ENCODE measurements at regions not wholly inside any gene's neighbourhood (a gene's known extent, or its start where the extent isn't known, plus 50 kb on each side); places are given as distances from the start of the nearest gene placed in this dataset.

GRCh38 chr1:11365744-11366387 lies 92.9 kb downstream of the UBIAD1 start:
- Histone ChIP-seq H3K36me3 (no peaks in the 10 kb centered on the region), H3K4me1 (no peaks in the 10 kb centered on the region), H3K27ac (no peak overlapping the region), H3K9me3 (no peaks in the 10 kb centered on the region), H3K4me3 (no peak overlapping the region), H3K9ac (ENCODE audit: low read depth in 2 of 2, low read length in 2 of 2) (no peak overlapping the region), H3K27me3 (no peaks in the 10 kb centered on the region)
- no peak for TF ChIP-seq CTCF (IDR thresholded peaks at IDR 0.05)
- intact Hi-C loops (cut with DNase I): no loop called here
- no peak for DNase-seq

GRCh38 chr1:11373029-11373894 lies 100.3 kb downstream of the UBIAD1 start:
- no peak overlapping the region for H3K9ac ChIP-seq (ENCODE audit: low read depth in 2 of 2, low read length in 2 of 2)
- TF ChIP-seq CTCF (IDR thresholded peaks at IDR 0.05): no peak
- no peak overlapping the region for H3K27ac ChIP-seq
- intact Hi-C loops (cut with DNase I): no loop called here
- H3K9me3 ChIP-seq: no peaks in the 10 kb centered on the region
- no peak for DNase-seq
- H3K27me3 ChIP-seq: no peaks in the 10 kb centered on the region
- H3K4me3 ChIP-seq: no peak overlapping the region
- H3K36me3 ChIP-seq: no peaks in the 10 kb centered on the region
- no peaks in the 10 kb centered on the region for H3K4me1 ChIP-seq

- no peak for DNase-seq
- no peak overlapping the region for H3K4me3 ChIP-seq
- H3K9ac ChIP-seq (ENCODE audit: low read depth in 2 of 2, low read length in 2 of 2): no peak overlapping the region
- H3K4me1 ChIP-seq: no peaks in the 10 kb centered on the region
- no peak for TF ChIP-seq CTCF (IDR thresholded peaks at IDR 0.05)
- intact Hi-C loops (cut with DNase I): no loop called here
- H3K27ac ChIP-seq: no peak overlapping the region
- no peaks in the 10 kb centered on the region for H3K9me3 ChIP-seq
- H3K36me3 ChIP-seq: no peaks in the 10 kb centered on the region
- no peaks in the 10 kb centered on the region for H3K27me3 ChIP-seq
Observed at GRCh38 chr1:11373895-11374747, 101.1 kb downstream of the UBIAD1 start.

- no peaks in the 10 kb centered on the region for H3K9me3 ChIP-seq
- H3K4me1 ChIP-seq: no peaks in the 10 kb centered on the region
- H3K27ac ChIP-seq: no peak overlapping the region
- no peaks in the 10 kb centered on the region for H3K27me3 ChIP-seq
- intact Hi-C loops (cut with DNase I): no loop called here
- no peak overlapping the region for H3K9ac ChIP-seq (ENCODE audit: low read depth in 2 of 2, low read length in 2 of 2)
- TF ChIP-seq CTCF (IDR thresholded peaks at IDR 0.05): no peak
- DNase-seq: no peak
- no peaks in the 10 kb centered on the region for H3K36me3 ChIP-seq
- H3K4me3 ChIP-seq: no peak overlapping the region
Observed at GRCh38 chr1:11374748-11375110, 101.7 kb downstream of the UBIAD1 start.

- no peak for DNase-seq
- H3K9ac ChIP-seq (ENCODE audit: low read depth in 2 of 2, low read length in 2 of 2): no peak overlapping the region
- no peaks in the 10 kb centered on the region for H3K9me3 ChIP-seq
- no peaks in the 10 kb centered on the region for H3K27me3 ChIP-seq
- H3K4me1 ChIP-seq: no peaks in the 10 kb centered on the region
- no peak overlapping the region for H3K27ac ChIP-seq
- H3K36me3 ChIP-seq: no peaks in the 10 kb centered on the region
- TF ChIP-seq CTCF (IDR thresholded peaks at IDR 0.05): no peak
- intact Hi-C loops (cut with DNase I): no loop called here
- H3K4me3 ChIP-seq: no peak overlapping the region
Observed at GRCh38 chr1:11377001-11377583, 101.9 kb upstream of the DISP3 start.

All from colonic mucosa (tissue), 4 donors.